ENCODE measurements at regions not wholly inside any gene's neighbourhood (a gene's known extent, or its start where the extent isn't known, plus 50 kb on each side); places are given as distances from the start of the nearest gene placed in this dataset.

DNA sequence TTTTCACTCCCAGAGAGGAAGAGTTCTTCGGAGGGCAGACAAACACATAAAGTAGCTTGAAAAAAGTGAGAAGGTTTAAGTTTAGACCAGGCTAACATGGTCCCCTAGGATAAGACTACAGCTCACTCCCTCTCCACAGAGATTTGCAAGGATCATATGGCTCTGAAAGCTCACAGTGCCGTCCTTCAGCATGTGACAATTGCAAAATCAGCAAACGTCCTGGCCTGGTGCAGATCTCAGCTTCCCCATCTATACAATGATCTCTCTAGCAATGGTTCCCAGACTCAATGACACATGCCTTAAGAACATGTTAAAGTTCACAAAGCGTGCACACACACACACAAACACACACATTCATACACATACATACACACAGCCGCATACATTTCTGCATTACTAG is 327.6 kb downstream of the ACTL7B start:
- TF ChIP-seq, protein P1, sequence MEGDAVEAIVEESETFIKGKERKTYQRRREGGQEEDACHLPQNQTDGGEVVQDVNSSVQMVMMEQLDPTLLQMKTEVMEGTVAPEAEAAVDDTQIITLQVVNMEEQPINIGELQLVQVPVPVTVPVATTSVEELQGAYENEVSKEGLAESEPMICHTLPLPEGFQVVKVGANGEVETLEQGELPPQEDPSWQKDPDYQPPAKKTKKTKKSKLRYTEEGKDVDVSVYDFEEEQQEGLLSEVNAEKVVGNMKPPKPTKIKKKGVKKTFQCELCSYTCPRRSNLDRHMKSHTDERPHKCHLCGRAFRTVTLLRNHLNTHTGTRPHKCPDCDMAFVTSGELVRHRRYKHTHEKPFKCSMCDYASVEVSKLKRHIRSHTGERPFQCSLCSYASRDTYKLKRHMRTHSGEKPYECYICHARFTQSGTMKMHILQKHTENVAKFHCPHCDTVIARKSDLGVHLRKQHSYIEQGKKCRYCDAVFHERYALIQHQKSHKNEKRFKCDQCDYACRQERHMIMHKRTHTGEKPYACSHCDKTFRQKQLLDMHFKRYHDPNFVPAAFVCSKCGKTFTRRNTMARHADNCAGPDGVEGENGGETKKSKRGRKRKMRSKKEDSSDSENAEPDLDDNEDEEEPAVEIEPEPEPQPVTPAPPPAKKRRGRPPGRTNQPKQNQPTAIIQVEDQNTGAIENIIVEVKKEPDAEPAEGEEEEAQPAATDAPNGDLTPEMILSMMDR (IDR thresholded peaks at IDR 0.05; ENCODE audit: extremely low read depth in 1 of 2, insufficient read depth in 1 of 2, low read depth in 1 of 2, low read length in 2 of 2), result no peak
- no peak for TF ChIP-seq POLR2A (IDR thresholded peaks at IDR 0.05; ENCODE audit: low read depth, low read length)

Measured in endothelial cell of umbilical vein (primary cell).